Stimulated activated CD4-positive, alpha-beta T cell treated with anti-CD3 and anti-CD28 coated beads, Interleukin-1b, Interleukin-23, amount 100 ng/mL, for 4 hours (primary cell): ENCODE measurements at regions not wholly inside any gene's neighbourhood (a gene's known extent, or its start where the extent isn't known, plus 50 kb on each side); places are given as distances from the start of the nearest gene placed in this dataset.
"Not testable (repeated sequence)": the region's sequence is repeated elsewhere in the genome, so short reads cannot be mapped to it uniquely, and the experiment has no call there.

Source experiments
- DNase-seq, 2 donors: peaks; one replicate each; pipeline ENCODE4 v3.0.0-alpha.2; 2020; ENCODE audit warnings: low read depth in 2 of 2

DNA sequence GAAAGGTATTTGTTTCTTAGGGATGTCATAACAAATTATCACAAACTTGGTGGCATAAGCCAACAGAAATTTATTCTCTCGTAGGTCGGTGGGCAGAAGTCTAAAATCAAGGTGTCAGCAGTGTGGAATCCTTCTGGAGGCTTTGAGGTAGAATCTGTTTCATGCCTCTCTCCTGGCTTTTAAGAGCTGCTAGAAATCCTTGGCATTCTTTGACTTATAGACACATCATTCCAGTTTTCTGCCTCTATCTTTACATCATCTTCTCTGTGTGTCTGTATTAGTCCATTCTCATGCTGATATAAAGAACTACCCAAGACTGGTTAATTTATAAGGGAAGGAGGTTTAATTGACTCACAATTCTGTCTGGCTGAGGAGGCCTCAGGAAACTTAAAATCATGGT, 488.1 kb upstream of the PAPPA start:
- no peak for DNase-seq

DNA sequence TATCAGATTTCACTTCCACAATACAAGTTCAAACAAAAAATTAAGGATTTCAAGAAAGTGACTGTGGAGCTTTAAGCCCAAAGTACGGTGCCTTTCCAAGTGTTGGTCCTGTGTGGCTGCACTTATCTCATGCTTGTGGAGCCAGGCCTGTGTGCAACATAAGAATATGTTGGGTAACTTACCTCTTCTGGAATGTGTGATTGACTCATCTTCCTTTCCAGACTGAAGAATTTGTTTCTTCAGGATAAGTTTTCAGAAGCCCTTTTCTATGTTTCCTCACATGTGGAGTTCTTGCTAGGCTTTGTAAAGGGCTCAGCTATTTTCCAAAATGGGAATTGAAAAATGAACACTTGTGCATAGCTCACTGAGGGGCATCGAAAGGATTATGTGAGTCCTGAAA, 485.1 kb upstream of the PAPPA start:
- no peak for DNase-seq

DNA sequence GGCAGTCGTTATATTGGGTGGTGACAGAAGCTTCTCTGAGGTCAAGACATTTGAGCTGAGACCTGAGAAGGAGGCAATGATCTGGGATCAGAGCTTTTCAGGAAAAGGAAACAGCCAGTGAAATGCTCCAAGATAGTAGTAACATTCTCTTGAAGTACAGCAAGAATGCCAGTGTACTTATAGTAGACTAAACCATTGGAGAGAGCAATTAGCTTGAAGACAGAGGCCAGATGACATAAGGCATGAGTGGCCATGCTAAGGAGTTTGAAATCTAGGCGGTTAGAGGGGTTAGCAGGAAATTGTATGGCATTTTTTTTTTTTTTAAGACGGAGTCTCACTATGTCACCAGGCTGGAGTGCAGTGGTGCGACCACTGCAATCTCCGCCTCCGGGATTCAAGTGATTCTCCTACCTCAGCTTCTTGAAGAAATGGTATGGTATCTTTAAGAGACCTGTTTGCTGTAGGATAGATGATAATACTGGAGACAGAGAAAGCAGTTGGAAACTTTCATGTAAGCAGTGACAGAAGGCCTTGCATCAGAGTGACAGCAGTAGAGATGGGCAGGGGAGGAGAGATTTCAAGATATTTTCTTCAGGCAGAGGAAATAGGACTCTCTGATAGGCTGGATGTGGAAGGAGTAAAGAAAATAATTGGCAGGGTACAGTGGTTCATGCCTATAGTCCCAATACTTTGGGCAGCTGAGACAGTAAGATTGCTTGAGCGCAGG, 482.2 kb upstream of the PAPPA start:
- DNase-seq = no peak

DNA sequence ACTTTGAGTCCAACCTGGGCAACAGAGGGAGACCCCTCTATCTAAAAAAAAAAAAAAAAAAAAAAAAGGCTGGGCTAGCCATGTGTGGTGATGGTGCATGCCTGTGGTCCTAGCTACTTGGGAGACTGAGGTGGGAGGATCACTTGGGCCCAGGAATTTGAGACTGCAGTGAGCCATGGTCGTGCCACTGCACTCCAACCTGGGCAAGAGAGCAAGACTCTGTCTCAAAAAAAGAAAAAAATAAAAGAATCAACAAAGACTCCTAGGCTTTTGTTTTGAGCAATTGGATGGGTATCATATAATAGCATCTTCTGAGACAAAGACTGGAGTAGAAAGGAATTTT, 481.7 kb upstream of the PAPPA start:
- DNase-seq = no peak

DNA sequence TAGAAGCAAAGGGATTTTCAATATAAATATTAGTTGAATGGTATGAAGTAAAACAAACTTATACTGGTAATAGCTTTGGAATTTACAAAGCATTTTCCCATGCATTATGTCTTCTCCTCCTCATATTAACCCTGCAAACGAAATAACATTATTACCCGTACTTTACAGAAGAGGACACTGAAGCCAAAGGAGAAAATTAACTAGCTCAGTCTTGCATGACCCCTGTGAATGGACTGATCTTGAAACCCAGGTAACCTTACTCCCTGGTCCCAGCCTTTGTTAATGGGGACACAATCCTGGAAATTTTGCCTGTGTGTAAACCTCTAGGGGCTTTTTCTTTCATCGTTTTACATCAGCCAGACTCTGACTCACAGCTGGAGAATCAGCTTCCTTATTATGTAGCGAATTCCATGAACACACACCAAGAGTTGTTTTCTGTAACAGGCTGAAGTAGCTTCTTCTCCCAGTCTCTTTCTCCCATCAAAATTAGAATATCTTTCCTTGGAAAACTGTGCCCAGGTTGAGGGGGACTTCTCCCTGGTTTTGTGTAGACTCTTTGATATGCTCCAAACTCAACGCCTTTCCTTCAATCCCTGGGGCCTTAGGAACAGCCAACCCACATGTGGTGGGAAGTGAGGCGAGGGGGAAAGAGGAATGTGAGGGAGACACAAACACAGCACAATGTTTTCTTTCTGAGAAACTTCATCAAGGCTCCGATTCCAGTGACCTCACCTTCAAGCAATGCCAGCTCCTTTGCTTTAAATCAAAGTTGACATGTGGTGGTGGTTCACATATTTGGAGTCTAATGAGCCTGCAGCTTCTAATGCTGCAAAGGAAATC, 480.9 kb upstream of the PAPPA start:
- DNase-seq = no peak

DNA sequence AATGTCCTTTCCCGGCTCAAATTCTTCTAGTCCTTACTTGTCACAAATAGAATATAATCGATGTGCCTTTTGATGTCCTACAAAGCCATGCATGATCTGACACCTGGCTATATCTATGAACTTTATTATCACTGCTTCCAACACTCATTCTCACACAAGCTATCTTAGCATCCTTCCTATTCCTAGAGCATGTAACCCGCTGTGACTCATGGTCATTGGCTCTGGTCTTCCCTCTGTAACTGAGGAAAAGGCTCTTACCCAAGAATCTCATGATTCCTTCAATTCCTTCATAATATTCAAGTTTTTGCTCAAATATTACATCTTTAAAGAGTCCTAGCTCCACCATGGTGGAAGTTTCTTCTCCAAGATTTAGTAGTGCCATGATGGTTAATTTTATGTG, 480.0 kb upstream of the PAPPA start:
- no peak for DNase-seq

DNA sequence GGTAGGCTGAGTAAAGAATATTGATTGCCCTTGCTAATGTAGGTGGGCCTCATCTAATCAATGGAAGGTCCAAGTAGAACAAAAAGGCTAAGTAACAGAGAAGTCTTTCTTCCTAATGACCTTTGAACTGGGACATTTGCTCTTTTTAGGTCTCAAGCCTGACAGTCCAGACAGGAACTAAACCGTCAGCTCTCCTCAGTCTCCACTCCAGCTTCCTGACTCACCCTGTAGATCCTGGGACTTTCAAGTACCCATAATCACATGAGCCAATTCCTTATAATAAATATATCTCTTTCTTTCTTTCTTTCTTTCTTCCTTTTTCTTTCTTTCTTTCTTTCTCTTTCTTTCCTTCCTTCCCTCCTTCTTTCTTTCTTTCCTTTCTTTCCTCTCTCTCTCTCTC, 479.5 kb upstream of the PAPPA start:
- DNase-seq = no peak

DNA sequence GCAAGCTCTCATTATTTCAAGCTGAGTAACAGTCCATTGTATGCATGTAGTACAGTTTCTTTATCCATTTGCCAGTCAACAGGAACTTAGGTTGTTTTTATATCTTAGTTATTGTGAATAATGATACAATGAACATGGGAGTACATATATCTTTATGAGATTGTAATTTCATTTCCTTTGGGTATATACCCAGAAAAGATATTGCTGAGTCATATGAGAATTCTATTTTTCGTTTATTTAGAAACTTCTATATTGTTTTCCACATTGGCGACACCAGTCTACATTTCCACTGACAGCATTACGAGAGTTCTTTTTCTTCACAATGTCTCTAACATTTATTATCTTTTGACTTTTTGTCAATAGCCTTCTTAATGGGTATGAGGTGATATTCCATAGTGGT, 477.8 kb upstream of the PAPPA start:
- no peak for DNase-seq

DNA sequence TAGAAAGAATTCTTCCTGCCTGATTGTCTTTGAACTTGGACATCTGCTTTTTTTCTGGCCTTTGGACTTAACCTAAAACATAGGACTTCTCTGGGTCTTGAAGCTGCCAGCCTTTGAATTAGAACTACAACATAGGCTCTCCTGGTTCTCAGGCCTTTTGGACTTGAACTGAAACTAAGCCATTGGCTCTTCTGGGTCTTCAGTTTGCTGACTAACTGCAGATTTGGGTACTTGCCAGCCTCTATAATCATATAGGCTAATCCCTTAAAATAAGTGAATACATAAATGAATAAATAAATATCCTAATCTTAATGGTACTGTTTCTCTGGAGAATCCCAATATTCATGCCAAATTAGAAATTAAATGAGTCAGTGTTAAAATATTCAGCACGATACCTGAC, 473.4 kb upstream of the PAPPA start:
- no peak for DNase-seq

DNA sequence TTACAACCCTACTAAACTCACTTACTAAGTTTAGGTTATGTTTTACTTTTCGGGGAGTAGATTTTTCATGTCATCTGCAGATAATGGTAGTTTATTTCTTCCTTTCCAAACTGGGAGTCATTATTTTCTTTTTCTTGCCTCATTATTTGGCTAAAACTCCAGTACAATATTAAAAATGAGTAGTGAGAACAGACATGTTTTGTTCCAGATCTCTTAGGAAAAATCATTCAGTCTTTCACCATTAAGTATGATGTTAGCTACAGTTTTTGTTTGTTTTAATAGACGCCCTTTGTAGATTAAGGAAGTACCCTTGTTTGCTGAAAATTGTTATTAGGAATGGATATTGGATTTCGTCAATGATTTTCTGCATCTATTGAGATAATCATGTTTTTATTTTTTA, 472.0 kb upstream of the PAPPA start:
- DNase-seq = no peak

DNA sequence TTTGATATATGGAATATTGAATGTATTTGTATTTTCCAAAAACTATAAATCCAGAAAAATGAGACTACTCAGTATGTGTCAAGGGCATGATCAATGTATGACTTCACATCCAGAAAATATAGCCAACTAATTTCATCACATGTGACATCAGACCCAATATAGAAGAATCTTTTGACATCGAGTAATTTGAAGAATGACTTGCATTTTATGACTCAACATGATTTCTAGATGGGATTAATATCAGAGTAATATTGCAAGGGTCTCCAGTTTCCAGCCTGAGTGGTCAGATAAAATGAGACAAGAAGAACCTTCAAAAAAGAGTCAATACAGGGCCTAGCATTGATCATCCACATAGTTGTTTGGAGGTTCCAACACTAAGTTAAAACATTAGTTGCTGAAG, 467.5 kb upstream of the PAPPA start:
- no peak for DNase-seq

DNA sequence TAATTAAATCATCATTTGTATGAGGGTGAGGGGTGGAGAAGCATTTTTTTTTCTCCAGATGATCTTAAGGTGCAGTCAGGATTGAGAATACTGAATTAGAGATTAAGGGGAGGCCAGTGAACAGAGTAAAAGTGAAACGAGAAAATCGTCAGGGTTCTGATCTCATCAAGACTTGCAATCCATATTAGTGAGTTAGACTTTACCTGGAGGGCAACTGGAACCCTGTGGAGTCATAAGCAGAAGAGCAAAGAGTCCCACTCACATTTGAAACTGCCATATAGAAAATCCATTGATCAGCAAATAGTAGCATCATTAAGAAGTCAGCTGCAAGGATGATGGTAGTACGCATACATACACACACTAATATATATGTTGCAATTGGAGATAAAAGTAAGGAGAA, 466.2 kb upstream of the PAPPA start:
- no peak for DNase-seq

DNA sequence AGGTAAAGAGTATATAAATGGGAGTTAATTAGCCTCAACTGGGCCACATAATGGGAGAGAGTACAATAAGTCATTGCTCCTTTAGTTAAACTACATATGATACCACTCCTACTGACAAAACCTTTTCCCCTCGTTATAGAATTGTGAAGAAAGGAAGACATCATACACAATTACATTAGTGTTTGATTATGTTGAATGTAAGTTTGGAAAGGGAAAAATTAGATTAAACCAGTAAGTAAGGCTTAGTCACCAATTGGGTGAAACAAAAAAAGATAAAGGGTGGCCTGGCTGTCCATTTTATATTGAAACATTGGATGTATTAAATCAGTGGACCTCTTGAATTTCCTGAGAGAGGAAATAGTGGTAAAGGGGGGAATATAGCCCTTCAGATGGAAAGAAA, 464.3 kb upstream of the PAPPA start:
- DNase-seq = no peak

DNA sequence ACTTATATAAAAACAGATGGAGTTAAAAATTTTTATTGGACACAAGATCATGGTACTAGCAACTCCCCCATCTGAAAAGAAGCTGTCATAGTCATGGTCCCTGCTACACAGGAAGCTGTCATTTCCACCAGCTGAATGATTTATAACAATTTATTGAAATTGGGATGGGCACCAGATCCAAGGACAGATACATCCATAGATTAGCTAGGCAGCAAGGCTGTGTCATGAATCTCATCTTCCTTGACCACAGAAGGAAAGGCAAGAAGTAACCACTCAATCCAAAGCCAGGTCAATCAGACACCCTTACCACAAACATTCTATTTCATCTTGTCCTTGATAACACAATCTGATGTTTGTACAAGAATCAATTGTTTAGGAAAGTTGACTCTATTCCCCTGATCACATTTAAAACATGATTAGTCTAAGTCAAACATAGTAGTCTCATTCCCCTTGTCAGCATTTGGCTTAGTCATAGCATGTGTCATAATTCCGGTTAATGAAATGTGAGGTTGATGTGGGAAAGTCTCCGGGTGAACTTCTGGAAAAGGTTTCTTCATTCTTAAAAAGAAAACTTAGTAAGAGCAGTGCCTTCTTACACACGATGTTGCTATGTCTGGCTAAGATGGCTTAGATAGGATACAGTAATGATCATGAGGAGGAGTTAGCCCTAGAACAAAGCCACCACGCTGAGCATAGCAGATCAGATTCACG, 462.6 kb upstream of the PAPPA start:
- no peak for DNase-seq

DNA sequence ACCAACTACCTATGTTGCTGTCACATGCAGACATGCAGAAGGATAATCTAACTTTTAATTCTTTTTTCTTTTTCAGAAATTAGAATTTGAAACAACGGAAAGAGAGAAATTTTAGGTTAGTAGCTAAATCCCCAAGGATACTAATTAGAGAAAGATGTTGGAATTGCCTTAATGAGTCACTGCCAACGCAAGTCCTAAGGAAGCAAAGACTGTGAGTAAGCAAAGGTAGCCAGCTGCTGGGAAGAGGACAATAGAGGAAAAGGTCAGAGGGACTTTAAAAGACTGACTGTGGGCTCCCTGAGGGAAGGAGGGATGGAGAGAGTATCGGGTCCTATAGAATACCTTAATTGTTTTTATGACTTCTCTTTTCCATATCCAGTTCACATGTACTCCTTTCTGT, 461.9 kb upstream of the PAPPA start:
- no peak for DNase-seq

DNA sequence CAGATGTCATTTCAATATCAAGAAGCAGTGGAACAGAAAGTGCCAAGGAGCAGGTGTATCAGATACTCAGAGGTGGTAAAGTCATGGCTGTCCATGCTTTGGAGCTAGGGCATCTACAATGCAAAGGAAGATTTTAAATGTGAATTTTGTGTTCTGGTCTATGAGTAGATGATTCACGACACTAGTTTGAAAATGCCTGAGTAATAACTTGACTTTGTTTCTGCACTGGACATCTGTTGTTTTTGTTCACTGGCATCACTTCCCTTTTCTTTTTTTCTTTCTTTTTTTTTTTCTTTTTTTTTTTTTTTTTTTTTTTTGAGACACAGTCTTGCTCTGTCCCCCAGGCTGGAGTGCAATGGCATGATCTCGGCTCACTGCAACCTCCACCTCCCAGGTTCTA, 460.7 kb upstream of the PAPPA start:
- not testable (repeated sequence) for DNase-seq

DNA sequence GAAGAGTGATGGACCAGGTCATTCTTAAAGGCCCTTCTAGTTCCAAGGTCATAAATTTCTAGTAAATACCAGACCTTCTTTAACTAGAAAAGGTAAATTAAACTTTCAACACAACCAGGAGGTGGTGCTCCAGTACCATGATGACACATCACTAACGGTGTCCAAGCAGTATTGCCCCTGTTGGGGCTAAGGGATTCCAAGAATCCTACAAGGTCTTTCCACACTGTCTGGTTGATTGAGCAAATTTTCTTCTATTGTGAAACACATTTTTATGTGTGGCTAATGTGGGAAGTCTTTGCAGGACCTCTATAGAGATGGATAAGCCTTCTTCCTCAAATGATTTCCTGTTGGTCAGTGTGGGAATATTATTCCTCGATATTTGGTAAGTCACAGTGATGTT, 459.6 kb upstream of the PAPPA start:
- no peak for DNase-seq

DNA sequence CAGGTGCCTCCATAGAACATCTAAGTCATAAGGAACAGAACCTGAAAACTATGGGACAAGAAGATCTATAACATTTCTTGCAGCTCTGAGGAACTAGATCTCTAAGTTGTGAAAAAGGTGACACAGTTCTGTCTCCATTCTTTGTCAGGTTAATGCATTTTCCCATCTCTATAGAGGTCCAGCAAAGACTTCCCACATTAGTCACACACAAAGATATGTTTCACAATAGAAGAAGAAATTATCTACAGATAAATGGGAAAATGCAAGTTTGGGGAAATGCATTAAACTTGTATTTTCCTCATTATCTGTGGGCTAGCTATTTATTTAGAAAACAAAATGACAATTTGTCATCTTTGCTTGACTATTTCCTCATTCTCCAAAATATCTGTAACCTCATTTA, 458.6 kb upstream of the PAPPA start:
- no peak for DNase-seq

DNA sequence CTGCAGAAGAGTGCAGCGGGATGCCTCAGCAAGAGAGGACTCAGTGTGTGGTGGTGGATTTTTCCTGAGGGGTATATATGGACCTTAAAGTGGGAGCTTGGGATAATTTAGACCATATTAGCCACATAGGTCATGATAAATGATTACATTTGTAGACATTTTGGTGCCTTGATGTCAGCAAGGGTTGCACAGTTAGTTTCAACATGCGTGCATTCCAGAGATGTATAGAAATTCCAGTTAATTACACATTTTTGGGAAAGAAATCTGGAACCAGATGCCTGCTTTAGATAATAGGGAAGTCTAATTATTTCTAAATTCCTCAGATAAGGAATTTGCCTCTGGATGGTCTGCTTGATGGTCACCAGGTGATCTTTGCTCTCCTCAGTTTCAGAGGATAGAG, 440.6 kb upstream of the PAPPA start:
- no peak for DNase-seq

DNA sequence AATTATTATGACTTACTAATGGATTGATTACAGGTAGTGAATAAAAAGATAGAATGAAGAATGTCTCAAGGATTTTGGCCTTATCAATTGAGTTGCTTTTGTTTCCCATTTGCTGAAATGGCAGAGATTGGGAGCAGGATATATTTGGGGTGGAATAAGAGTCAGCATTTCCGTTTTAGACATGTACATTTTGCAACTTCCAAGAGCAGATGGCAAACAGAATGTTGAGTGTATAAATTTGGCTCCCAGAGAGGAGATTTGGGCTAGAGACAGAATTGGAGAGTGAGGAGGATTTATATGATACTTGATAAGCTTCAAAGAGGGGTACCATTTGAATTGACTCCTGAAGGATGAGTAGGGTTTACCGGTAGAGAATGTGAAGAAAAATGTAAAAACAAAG, 437.9 kb upstream of the PAPPA start:
- no peak for DNase-seq

DNA sequence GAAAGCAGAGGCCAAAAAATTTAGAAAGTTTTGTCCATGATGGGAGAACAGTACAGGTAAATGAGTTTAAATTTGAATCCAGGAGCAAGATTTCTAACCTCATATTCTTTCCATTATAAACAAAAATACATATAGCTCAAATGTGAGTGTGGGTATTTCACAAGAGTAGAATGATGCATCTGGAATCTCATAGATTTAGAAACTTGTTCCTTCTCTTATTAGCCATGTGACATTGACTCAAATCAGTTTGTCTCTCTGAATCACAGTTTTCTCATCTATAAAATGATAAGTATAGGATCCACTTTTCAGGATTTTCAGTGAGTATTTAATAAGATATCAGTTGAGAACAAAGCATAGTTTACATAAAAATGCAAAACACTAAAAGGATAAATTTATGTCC, 436.3 kb upstream of the PAPPA start:
- no peak for DNase-seq

DNA sequence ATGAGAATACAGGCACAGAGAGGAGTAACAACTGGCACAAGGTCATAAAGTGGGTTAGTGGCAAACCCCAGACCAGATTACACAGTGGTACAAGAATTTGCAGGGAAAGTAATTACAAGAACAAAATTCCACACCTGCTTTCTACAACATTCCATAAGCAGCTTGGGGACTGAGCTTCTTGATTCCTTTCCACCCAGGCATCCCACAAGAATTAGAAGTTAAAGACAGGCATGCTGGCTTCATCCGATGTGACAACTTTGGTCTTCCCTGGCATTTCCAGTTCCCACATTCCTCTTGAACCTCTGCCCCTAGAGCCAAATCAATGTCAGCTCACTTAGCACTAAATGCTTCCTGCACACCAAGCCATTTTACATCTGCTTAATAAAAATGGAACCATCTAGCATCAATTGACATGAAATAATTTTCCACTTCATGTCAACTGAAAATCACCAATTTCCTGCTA, 435.8 kb upstream of the PAPPA start:
- no peak for DNase-seq

DNA sequence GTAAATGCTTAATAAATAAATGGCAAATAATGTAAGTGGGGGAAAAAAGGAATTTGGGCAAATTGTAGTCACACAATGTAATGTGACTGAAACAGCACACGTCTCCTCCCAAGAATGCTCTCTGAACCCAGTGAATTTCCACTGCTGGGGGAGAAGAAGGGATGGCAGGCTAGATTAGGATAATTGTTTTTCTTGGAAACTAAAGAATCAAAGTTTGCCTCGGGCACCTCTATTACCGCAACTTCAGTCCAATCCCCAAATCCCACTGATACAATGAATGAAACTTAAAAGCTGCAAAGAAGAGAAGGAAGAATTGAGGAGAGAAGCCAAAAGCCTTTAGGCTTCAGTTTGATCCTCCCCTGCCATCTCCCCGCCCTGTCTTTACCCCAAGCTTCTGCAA, 423.2 kb upstream of the PAPPA start:
- DNase-seq = no peak
